PFSK-1 (cell line): ENCODE measurements at regions not wholly inside any gene's neighbourhood (a gene's known extent, or its start where the extent isn't known, plus 50 kb on each side); places are given as distances from the start of the nearest gene placed in this dataset.
A peak's percentile ranks its signal among the peaks of the same experiment; 100 is the strongest.

Experiments
- FOXP2 ChIP-seq: optimal IDR thresholded peaks from 2 replicates; pipeline ENCODE3; 2011; ENCODE audit warnings: borderline replicate concordance, control low read depth, inconsistent platforms; ENCODE audit not compliant: insufficient read depth; ENCODE audit errors: extremely low read length, extremely low read depth
- POLR2AphosphoS5 ChIP-seq: IDR thresholded peaks from 2 replicates; pipeline ENCODE4 v1.6.1; 2012; ENCODE audit warnings: low read depth, mild to moderate bottlenecking, control low read depth, low read length, moderate library complexity
- REST ChIP-seq, 2 experiments: IDR thresholded peaks; 2 replicates each; pipeline versions ENCODE4 v1.6.1 to v1.8.0; 2011 to 2012; ENCODE audit warnings: low read depth in 2 of 2, low read length in 2 of 2, control low read depth in 1 of 2, inconsistent platforms in 1 of 2, mild to moderate bottlenecking in 1 of 2, moderate library complexity in 1 of 2; ENCODE audit not compliant: insufficient read depth in 1 of 2
- SIN3A ChIP-seq: IDR thresholded peaks from 2 replicates; pipeline ENCODE4 v1.6.1; 2012; ENCODE audit warnings: mild to moderate bottlenecking, low read length, moderate library complexity, borderline replicate concordance; ENCODE audit not compliant: insufficient read depth
- TAF1 ChIP-seq: IDR thresholded peaks from 2 replicates; pipeline ENCODE4 v1.6.1; 2012; ENCODE audit warnings: low read length, control low read depth, borderline replicate concordance; ENCODE audit not compliant: insufficient read depth

GRCh38 chr3:115233021-115233420, 85.9 kb upstream of the ZBTB20 start:
- TF ChIP-seq POLR2AphosphoS5, result no peak
- TF ChIP-seq SIN3A, result no peak
- TF ChIP-seq REST (IDR thresholded peaks at IDR 0.05; ENCODE audit: insufficient read depth in 1 of 2, low read depth in 2 of 2, low read length in 2 of 2), result no peak
- TF ChIP-seq FOXP2, result no peak
- no peak for TF ChIP-seq TAF1

GRCh38 chr3:115236496-115236895, 89.4 kb upstream of the ZBTB20 start:
- TF ChIP-seq POLR2AphosphoS5, result no peak
- TF ChIP-seq REST (IDR thresholded peaks at IDR 0.05; ENCODE audit: insufficient read depth in 1 of 2, low read depth in 2 of 2, low read length in 2 of 2), result no peak

- TF ChIP-seq FOXP2, result peak; percentile 60
- TF ChIP-seq TAF1, result no peak
- TF ChIP-seq SIN3A, result no peak
Measured at GRCh38 chr3:115239717-115240116, 92.6 kb upstream of the ZBTB20 start.

- no peak for TF ChIP-seq POLR2AphosphoS5
- TF ChIP-seq TAF1, result no peak
- no peak for TF ChIP-seq FOXP2
- no peak for TF ChIP-seq REST (IDR thresholded peaks at IDR 0.05; ENCODE audit: insufficient read depth in 1 of 2, low read depth in 2 of 2, low read length in 2 of 2)
- no peak for TF ChIP-seq SIN3A
Measured at GRCh38 chr3:115244350-115244749, 97.3 kb upstream of the ZBTB20 start.

- no peak for TF ChIP-seq POLR2AphosphoS5
- TF ChIP-seq FOXP2, result no peak
- TF ChIP-seq SIN3A, result no peak
- TF ChIP-seq TAF1, result no peak
- TF ChIP-seq REST (IDR thresholded peaks at IDR 0.05; ENCODE audit: insufficient read depth in 1 of 2, low read depth in 2 of 2, low read length in 2 of 2), result no peak
Measured at GRCh38 chr3:115245438-115245837, 98.3 kb upstream of the ZBTB20 start.
